ENCODE measurements at regions not wholly inside any gene's neighbourhood (a gene's known extent, or its start where the extent isn't known, plus 50 kb on each side); places are given as distances from the start of the nearest gene placed in this dataset.
A peak's percentile ranks its signal among the peaks of the same experiment; 100 is the strongest.

- TF ChIP-seq, protein P1, sequence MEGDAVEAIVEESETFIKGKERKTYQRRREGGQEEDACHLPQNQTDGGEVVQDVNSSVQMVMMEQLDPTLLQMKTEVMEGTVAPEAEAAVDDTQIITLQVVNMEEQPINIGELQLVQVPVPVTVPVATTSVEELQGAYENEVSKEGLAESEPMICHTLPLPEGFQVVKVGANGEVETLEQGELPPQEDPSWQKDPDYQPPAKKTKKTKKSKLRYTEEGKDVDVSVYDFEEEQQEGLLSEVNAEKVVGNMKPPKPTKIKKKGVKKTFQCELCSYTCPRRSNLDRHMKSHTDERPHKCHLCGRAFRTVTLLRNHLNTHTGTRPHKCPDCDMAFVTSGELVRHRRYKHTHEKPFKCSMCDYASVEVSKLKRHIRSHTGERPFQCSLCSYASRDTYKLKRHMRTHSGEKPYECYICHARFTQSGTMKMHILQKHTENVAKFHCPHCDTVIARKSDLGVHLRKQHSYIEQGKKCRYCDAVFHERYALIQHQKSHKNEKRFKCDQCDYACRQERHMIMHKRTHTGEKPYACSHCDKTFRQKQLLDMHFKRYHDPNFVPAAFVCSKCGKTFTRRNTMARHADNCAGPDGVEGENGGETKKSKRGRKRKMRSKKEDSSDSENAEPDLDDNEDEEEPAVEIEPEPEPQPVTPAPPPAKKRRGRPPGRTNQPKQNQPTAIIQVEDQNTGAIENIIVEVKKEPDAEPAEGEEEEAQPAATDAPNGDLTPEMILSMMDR (conservative IDR thresholded peaks at IDR 0.05; ENCODE audit: low read depth, low read length): peak; percentile 60
- TF ChIP-seq EZH2phosphoT487 (IDR thresholded peaks at IDR 0.05; ENCODE audit: borderline replicate concordance, low read length): no peak
- no peak for TF ChIP-seq EZH2 (IDR thresholded peaks at IDR 0.05; ENCODE audit: low read length, unreplicated experiment)
Observed at GRCh38 chr2:123840016-123840415, 185.1 kb upstream of the CNTNAP5 start.

Measured in PC-3 (cell line).